ENCODE measurements at regions not wholly inside any gene's neighbourhood (a gene's known extent, or its start where the extent isn't known, plus 50 kb on each side); places are given as distances from the start of the nearest gene placed in this dataset.

DNA sequence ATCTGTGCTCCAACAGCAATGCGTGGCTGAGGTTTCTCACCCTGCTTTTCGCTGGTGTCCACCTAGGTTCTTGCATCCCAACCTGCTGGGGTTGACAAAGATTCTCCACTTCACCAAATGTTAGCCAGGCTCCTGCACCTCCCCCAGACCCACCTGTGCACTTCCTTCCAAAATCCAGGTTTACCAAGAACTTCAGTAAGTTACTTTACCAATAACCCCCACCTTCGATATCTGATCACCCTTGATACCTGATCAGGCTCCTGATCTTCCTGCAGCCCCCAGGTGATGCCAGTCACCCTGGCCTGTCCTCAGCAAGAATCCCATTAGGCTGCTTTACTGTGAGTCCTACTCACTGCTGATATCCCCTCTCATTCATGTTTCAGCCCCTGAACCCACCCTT is 1203.4 kb downstream of the TBC1D22A start:
- Histone ChIP-seq H3K4me2 (ENCODE audit: low read depth, low read length) (no peak overlapping the region), H2AFZ (ENCODE audit: low read length) (no peak overlapping the region), H3F3A (ENCODE audit: insufficient read depth, low read length) (no peaks in the 10 kb centered on the region), H3K4me3 (ENCODE audit: low read length) (no peak overlapping the region), H4K20me1 (ENCODE audit: insufficient read depth, low read length) (no peaks in the 10 kb centered on the region), H3K9me2 (replicated peaks; ENCODE audit: insufficient read depth, low read length) (no peaks in the 10 kb centered on the region), H3K27ac (ENCODE audit: low read length) (no peak overlapping the region), H3K4me1 (ENCODE audit: low read length) (no peaks in the 10 kb centered on the region), H3K9me3 (replicated peaks; ENCODE audit: insufficient read depth, low read length) (no peaks in the 10 kb centered on the region), H3K9ac (ENCODE audit: low read length) (no peak overlapping the region), H3K79me2 (ENCODE audit: low read length) (no peaks in the 10 kb centered on the region), H3K27me3 (replicated peaks; ENCODE audit: insufficient read depth, low read length) (no peaks in the 10 kb centered on the region), H3K36me3 (replicated peaks; ENCODE audit: insufficient read depth, low read length) (no peaks in the 10 kb centered on the region)
- no peak for DNase-seq
- TF ChIP-seq EZH2phosphoT487 (IDR thresholded peaks at IDR 0.05; ENCODE audit: low read length) = no peak
- TF ChIP-seq, protein P1, sequence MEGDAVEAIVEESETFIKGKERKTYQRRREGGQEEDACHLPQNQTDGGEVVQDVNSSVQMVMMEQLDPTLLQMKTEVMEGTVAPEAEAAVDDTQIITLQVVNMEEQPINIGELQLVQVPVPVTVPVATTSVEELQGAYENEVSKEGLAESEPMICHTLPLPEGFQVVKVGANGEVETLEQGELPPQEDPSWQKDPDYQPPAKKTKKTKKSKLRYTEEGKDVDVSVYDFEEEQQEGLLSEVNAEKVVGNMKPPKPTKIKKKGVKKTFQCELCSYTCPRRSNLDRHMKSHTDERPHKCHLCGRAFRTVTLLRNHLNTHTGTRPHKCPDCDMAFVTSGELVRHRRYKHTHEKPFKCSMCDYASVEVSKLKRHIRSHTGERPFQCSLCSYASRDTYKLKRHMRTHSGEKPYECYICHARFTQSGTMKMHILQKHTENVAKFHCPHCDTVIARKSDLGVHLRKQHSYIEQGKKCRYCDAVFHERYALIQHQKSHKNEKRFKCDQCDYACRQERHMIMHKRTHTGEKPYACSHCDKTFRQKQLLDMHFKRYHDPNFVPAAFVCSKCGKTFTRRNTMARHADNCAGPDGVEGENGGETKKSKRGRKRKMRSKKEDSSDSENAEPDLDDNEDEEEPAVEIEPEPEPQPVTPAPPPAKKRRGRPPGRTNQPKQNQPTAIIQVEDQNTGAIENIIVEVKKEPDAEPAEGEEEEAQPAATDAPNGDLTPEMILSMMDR (IDR thresholded peaks at IDR 0.05; ENCODE audit: low read length) = no peak
- no peak for TF ChIP-seq EZH2 (optimal IDR thresholded peaks at IDR 0.05; ENCODE audit: low read depth, low read length)

DNA sequence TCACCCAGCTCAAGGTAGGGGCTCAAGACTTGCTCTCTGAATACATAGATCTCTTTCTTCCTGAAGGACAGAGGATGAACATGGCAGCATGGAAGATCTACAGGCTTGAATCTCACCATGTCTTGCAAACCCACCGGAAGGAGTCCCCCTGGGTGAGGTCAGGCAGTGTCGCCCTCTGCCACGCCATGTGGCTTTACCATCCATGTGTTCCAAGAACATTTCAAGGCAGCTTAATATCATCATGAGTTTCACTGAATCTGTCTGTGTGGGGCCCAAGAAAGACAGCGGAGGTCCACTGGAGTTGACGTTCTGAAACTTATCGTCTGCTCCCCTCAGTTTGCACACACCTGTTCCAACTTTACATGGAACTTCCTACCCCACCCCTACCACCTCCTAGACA is 1202.6 kb downstream of the TBC1D22A start:
- no peaks in the 10 kb centered on the region for H3K27me3 ChIP-seq (replicated peaks; ENCODE audit: insufficient read depth, low read length)
- no peaks in the 10 kb centered on the region for H4K20me1 ChIP-seq (ENCODE audit: insufficient read depth, low read length)
- no peaks in the 10 kb centered on the region for H3K9me3 ChIP-seq (replicated peaks; ENCODE audit: insufficient read depth, low read length)
- no peaks in the 10 kb centered on the region for H3K36me3 ChIP-seq (replicated peaks; ENCODE audit: insufficient read depth, low read length)
- H3K79me2 ChIP-seq (ENCODE audit: low read length) = no peaks in the 10 kb centered on the region
- H3K4me2 ChIP-seq (ENCODE audit: low read depth, low read length) = no peak overlapping the region
- H3F3A ChIP-seq (ENCODE audit: insufficient read depth, low read length) = no peaks in the 10 kb centered on the region
- no peaks in the 10 kb centered on the region for H3K4me1 ChIP-seq (ENCODE audit: low read length)
- H3K27ac ChIP-seq (ENCODE audit: low read length) = no peak overlapping the region
- no peak overlapping the region for H3K9ac ChIP-seq (ENCODE audit: low read length)
- no peak overlapping the region for H2AFZ ChIP-seq (ENCODE audit: low read length)
- TF ChIP-seq, protein P1 (IDR thresholded peaks at IDR 0.05; ENCODE audit: low read length) = no peak
- no peak for TF ChIP-seq EZH2 (optimal IDR thresholded peaks at IDR 0.05; ENCODE audit: low read depth, low read length)
- TF ChIP-seq EZH2phosphoT487 (IDR thresholded peaks at IDR 0.05; ENCODE audit: low read length) = no peak
- no peak overlapping the region for H3K4me3 ChIP-seq (ENCODE audit: low read length)
- DNase-seq = no peak
- no peaks in the 10 kb centered on the region for H3K9me2 ChIP-seq (replicated peaks; ENCODE audit: insufficient read depth, low read length)

DNA sequence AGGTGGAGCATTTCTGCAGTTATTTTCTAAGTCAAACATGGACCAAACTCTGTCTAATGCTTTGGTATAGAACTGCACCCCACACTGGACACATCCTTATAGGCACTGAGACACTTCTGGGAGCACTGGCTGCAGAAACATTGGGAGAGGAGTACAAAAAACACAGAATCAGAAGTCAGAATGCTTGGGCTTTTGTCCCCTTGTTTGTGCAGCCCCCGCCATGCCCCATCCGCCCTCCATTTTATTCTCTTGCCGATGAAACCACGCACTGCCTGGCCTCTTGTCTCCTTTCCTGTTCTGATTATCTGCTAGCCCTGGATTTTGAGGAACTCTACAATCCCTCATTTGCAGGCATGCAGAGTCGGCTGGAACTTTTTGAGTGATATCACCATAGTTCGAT is 1201.2 kb downstream of the TBC1D22A start:
- H4K20me1 ChIP-seq (ENCODE audit: insufficient read depth, low read length) = no peaks in the 10 kb centered on the region
- no peak overlapping the region for H3K9ac ChIP-seq (ENCODE audit: low read length)
- no peak overlapping the region for H3K27ac ChIP-seq (ENCODE audit: low read length)
- H3K79me2 ChIP-seq (ENCODE audit: low read length) = no peaks in the 10 kb centered on the region
- no peaks in the 10 kb centered on the region for H3F3A ChIP-seq (ENCODE audit: insufficient read depth, low read length)
- H3K9me2 ChIP-seq (replicated peaks; ENCODE audit: insufficient read depth, low read length) = no peaks in the 10 kb centered on the region
- DNase-seq = no peak
- H3K4me1 ChIP-seq (ENCODE audit: low read length) = no peaks in the 10 kb centered on the region
- TF ChIP-seq, protein P1 (IDR thresholded peaks at IDR 0.05; ENCODE audit: low read length) = no peak
- TF ChIP-seq EZH2 (optimal IDR thresholded peaks at IDR 0.05; ENCODE audit: low read depth, low read length) = no peak
- no peak for TF ChIP-seq EZH2phosphoT487 (IDR thresholded peaks at IDR 0.05; ENCODE audit: low read length)
- no peaks in the 10 kb centered on the region for H3K36me3 ChIP-seq (replicated peaks; ENCODE audit: insufficient read depth, low read length)
- no peaks in the 10 kb centered on the region for H3K27me3 ChIP-seq (replicated peaks; ENCODE audit: insufficient read depth, low read length)
- H3K9me3 ChIP-seq (replicated peaks; ENCODE audit: insufficient read depth, low read length) = no peaks in the 10 kb centered on the region
- no peak overlapping the region for H3K4me2 ChIP-seq (ENCODE audit: low read depth, low read length)
- no peak overlapping the region for H2AFZ ChIP-seq (ENCODE audit: low read length)
- no peak overlapping the region for H3K4me3 ChIP-seq (ENCODE audit: low read length)

Data from MM.1S (cell line).